Karpas-422 (cell line): ENCODE measurements at regions not wholly inside any gene's neighbourhood (a gene's known extent, or its start where the extent isn't known, plus 50 kb on each side); places are given as distances from the start of the nearest gene placed in this dataset.

ENCODE experiments used
- DNase-seq: peaks from one replicate; pipeline ENCODE4 v3.0.0-alpha.2; 2015
- H2AFZ ChIP-seq: fragments of 200-600 bp; sonication (generic); 2 replicates; pipeline ENCODE4 v1.6.1; 2014; ENCODE audit warnings: antibody characterized with exemption, low read length, mixed read lengths
- H3K27ac ChIP-seq: fragments of 200-600 bp; sonication (generic); 2 replicates; pipeline ENCODE4 v1.5.1; 2014; ENCODE audit warnings: mild to moderate bottlenecking, low read length, moderate library complexity
- H3K27me3 ChIP-seq: fragments of 200-600 bp; sonication (generic); 2 replicates; pipeline ENCODE4 v1.6.1; 2014; ENCODE audit warnings: low read length, mixed read lengths
- H3K36me3 ChIP-seq: fragments of 200-600 bp; sonication (generic); 2 replicates; pipeline ENCODE4 v1.6.1; 2014; ENCODE audit warnings: low read length, mixed read lengths; ENCODE audit not compliant: insufficient read depth
- H3K4me1 ChIP-seq: fragments of 200-600 bp; sonication (generic); 2 replicates; pipeline ENCODE4 v1.6.1; 2014; ENCODE audit warnings: mild to moderate bottlenecking, low read length, mixed read lengths
- H3K4me2 ChIP-seq: fragments of 200-600 bp; sonication (generic); 2 replicates; pipeline ENCODE4 v1.6.1; 2014; ENCODE audit warnings: low read length, low read depth, mild to moderate bottlenecking; ENCODE audit not compliant: poor library complexity, severe bottlenecking
- H3K4me3 ChIP-seq: fragments of 200-600 bp; sonication (generic); 2 replicates; pipeline ENCODE4 v1.5.1; 2014; ENCODE audit warnings: mild to moderate bottlenecking, antibody characterized with exemption, low read length, mixed read lengths
- H3K79me2 ChIP-seq: fragments of 200-600 bp; sonication (generic); 2 replicates; pipeline ENCODE4 v1.6.1; 2014; ENCODE audit warnings: mild to moderate bottlenecking, low read length, mixed read lengths
- H3K9ac ChIP-seq: fragments of 200-600 bp; sonication (generic); 2 replicates; pipeline ENCODE4 v1.6.0; 2014; ENCODE audit warnings: low read length
- H3K9me2 ChIP-seq: fragments of 200-600 bp; sonication (generic), shearing (Covaris generic); replicated peaks from 2 replicates; pipeline ENCODE4 v1.6.0; 2014; ENCODE audit warnings: mild to moderate bottlenecking, low read length, moderate library complexity; ENCODE audit not compliant: insufficient read depth
- H3K9me3 ChIP-seq: fragments of 300-700, 200-600 bp; sonication (generic); 2 replicates; pipeline ENCODE4 v1.6.1; 2014; ENCODE audit warnings: low read length, mixed read lengths
- H4K20me1 ChIP-seq: fragments of 200-600 bp; sonication (generic); 2 replicates; pipeline ENCODE4 v1.6.1; 2014; ENCODE audit warnings: mild to moderate bottlenecking, antibody characterized with exemption, low read length, low read depth; ENCODE audit not compliant: insufficient read depth

- Histone ChIP-seq H3K36me3 (no peaks in the 10 kb centered on the region), H3K4me2 (no peak overlapping the region), H3K9me2 (no peaks in the 10 kb centered on the region), H2AFZ (no peak overlapping the region), H3K9ac (no peak overlapping the region), H3K79me2 (no peaks in the 10 kb centered on the region), H3K9me3 (no peaks in the 10 kb centered on the region), H3K27ac (no peak overlapping the region), H3K4me1 (peaks cover 12% of the 10 kb centered on the region), H3K4me3 (no peak overlapping the region), H3K27me3 (no peaks in the 10 kb centered on the region), H4K20me1 (no peaks in the 10 kb centered on the region)
- no peak for DNase-seq
These were observed 107.0 kb downstream of the EVX1 start for GRCh38 chr7:27349621-27350020.

- Histone ChIP-seq H3K4me3 (no peak overlapping the region), H3K27ac (no peak overlapping the region), H3K27me3 (no peaks in the 10 kb centered on the region)
These were observed 108.5 kb downstream of the EVX1 start for GRCh38 chr7:27351137-27351536.

GRCh38 chr7:27351786-27352185, 109.2 kb downstream of the EVX1 start:
- H3K4me2 ChIP-seq = peak overlapping the region; percentile 46
- H2AFZ ChIP-seq = peak overlapping the region; percentile 91; the same call in 1 of the 2 replicates
- H3K4me1 ChIP-seq = peaks cover 12% of the 10 kb centered on the region
- no peaks in the 10 kb centered on the region for H3K27me3 ChIP-seq
- no peak overlapping the region for H3K27ac ChIP-seq
- H3K36me3 ChIP-seq = no peaks in the 10 kb centered on the region
- peak overlapping the region; percentile 40; the same call in 1 of the 2 replicates for H3K4me3 ChIP-seq
- no peaks in the 10 kb centered on the region for H3K9me2 ChIP-seq
- H3K9ac ChIP-seq = peak overlapping the region; percentile 16; the same call in 1 of the 2 replicates
- H4K20me1 ChIP-seq = no peaks in the 10 kb centered on the region
- no peaks in the 10 kb centered on the region for H3K79me2 ChIP-seq
- H3K9me3 ChIP-seq = no peaks in the 10 kb centered on the region
- peak; percentile 52 for DNase-seq

More at GRCh38 chr7:27351137-27351536, 108.5 kb downstream of the EVX1 start:
- Histone ChIP-seq H2AFZ (peak overlapping the region; percentile 91; the same call in 1 of the 2 replicates), H3K4me1 (peaks cover 12% of the 10 kb centered on the region), H4K20me1 (no peaks in the 10 kb centered on the region), H3K9me2 (no peaks in the 10 kb centered on the region), H3K9ac (0 out of 2 replicates have a peak overlapping the region, but pooled peaks have one; percentile 16), H3K79me2 (no peaks in the 10 kb centered on the region), H3K4me2 (peak overlapping the region; percentile 46), H3K9me3 (no peaks in the 10 kb centered on the region), H3K36me3 (no peaks in the 10 kb centered on the region)
- no peak for DNase-seq

GRCh38 chr7:27359181-27360125, 116.9 kb downstream of the EVX1 start:
- Histone ChIP-seq H3K4me3 (no peak overlapping the region), H3K27me3 (no peaks in the 10 kb centered on the region), H3K79me2 (no peaks in the 10 kb centered on the region), H3K4me1 (peaks cover 8% of the 10 kb centered on the region), H2AFZ (no peak overlapping the region), H3K27ac (no peak overlapping the region), H3K9me3 (no peaks in the 10 kb centered on the region), H3K36me3 (no peaks in the 10 kb centered on the region), H3K4me2 (no peak overlapping the region), H3K9ac (no peak overlapping the region), H3K9me2 (no peaks in the 10 kb centered on the region), H4K20me1 (no peaks in the 10 kb centered on the region)
- DNase-seq = peak; percentile 46

GRCh38 chr7:27361522-27361921, 118.9 kb downstream of the EVX1 start:
- no peaks in the 10 kb centered on the region for H3K36me3 ChIP-seq
- no peak for DNase-seq
- no peak overlapping the region for H3K9ac ChIP-seq
- H3K4me3 ChIP-seq = no peak overlapping the region
- H3K4me2 ChIP-seq = no peak overlapping the region
- H3K9me3 ChIP-seq = no peaks in the 10 kb centered on the region
- no peak overlapping the region for H3K27ac ChIP-seq
- H3K79me2 ChIP-seq = no peaks in the 10 kb centered on the region
- no peaks in the 10 kb centered on the region for H3K9me2 ChIP-seq
- H2AFZ ChIP-seq = no peak overlapping the region
- H3K4me1 ChIP-seq = peaks cover 8% of the 10 kb centered on the region
- no peaks in the 10 kb centered on the region for H3K27me3 ChIP-seq
- H4K20me1 ChIP-seq = no peaks in the 10 kb centered on the region

GRCh38 chr7:27362026-27362425, 119.4 kb downstream of the EVX1 start:
- DNase-seq = no peak
- no peaks in the 10 kb centered on the region for H3K9me2 ChIP-seq
- no peaks in the 10 kb centered on the region for H3K27me3 ChIP-seq
- H3K27ac ChIP-seq = no peak overlapping the region
- no peaks in the 10 kb centered on the region for H3K79me2 ChIP-seq
- no peak overlapping the region for H3K9ac ChIP-seq
- H4K20me1 ChIP-seq = no peaks in the 10 kb centered on the region
- no peaks in the 10 kb centered on the region for H3K36me3 ChIP-seq
- no peaks in the 10 kb centered on the region for H3K9me3 ChIP-seq
- no peak overlapping the region for H3K4me2 ChIP-seq
- peaks cover 8% of the 10 kb centered on the region for H3K4me1 ChIP-seq
- H3K4me3 ChIP-seq = no peak overlapping the region
- no peak overlapping the region for H2AFZ ChIP-seq

GRCh38 chr7:27364344-27364758, 121.7 kb downstream of the EVX1 start:
- no peaks in the 10 kb centered on the region for H3K36me3 ChIP-seq
- H3K9me3 ChIP-seq = no peaks in the 10 kb centered on the region
- no peaks in the 10 kb centered on the region for H3K27me3 ChIP-seq
- H3K9me2 ChIP-seq = no peaks in the 10 kb centered on the region
- DNase-seq = no peak
- H3K4me1 ChIP-seq = peaks cover 6% of the 10 kb centered on the region
- no peak overlapping the region for H3K27ac ChIP-seq
- H2AFZ ChIP-seq = no peak overlapping the region
- no peaks in the 10 kb centered on the region for H4K20me1 ChIP-seq
- H3K4me3 ChIP-seq = no peak overlapping the region
- no peak overlapping the region for H3K9ac ChIP-seq
- H3K4me2 ChIP-seq = no peak overlapping the region
- H3K79me2 ChIP-seq = no peaks in the 10 kb centered on the region

GRCh38 chr7:27367179-27367932, 124.8 kb downstream of the EVX1 start:
- no peak overlapping the region for H3K27ac ChIP-seq
- no peaks in the 10 kb centered on the region for H4K20me1 ChIP-seq
- H3K36me3 ChIP-seq = no peaks in the 10 kb centered on the region
- no peaks in the 10 kb centered on the region for H3K27me3 ChIP-seq
- peaks cover 7% of the 10 kb centered on the region for H3K4me1 ChIP-seq
- H3K4me3 ChIP-seq = no peak overlapping the region
- no peak for DNase-seq
- H3K9ac ChIP-seq = no peak overlapping the region
- H3K9me3 ChIP-seq = no peaks in the 10 kb centered on the region
- no peak overlapping the region for H2AFZ ChIP-seq
- no peaks in the 10 kb centered on the region for H3K9me2 ChIP-seq
- H3K79me2 ChIP-seq = no peaks in the 10 kb centered on the region
- no peak overlapping the region for H3K4me2 ChIP-seq
